ENCODE measurements at regions not wholly inside any gene's neighbourhood (a gene's known extent, or its start where the extent isn't known, plus 50 kb on each side); places are given as distances from the start of the nearest gene placed in this dataset.

GRCh38 chr3:99576904-99577559 is 61.4 kb upstream of the COL8A1 start:
- TF ChIP-seq, protein P1, sequence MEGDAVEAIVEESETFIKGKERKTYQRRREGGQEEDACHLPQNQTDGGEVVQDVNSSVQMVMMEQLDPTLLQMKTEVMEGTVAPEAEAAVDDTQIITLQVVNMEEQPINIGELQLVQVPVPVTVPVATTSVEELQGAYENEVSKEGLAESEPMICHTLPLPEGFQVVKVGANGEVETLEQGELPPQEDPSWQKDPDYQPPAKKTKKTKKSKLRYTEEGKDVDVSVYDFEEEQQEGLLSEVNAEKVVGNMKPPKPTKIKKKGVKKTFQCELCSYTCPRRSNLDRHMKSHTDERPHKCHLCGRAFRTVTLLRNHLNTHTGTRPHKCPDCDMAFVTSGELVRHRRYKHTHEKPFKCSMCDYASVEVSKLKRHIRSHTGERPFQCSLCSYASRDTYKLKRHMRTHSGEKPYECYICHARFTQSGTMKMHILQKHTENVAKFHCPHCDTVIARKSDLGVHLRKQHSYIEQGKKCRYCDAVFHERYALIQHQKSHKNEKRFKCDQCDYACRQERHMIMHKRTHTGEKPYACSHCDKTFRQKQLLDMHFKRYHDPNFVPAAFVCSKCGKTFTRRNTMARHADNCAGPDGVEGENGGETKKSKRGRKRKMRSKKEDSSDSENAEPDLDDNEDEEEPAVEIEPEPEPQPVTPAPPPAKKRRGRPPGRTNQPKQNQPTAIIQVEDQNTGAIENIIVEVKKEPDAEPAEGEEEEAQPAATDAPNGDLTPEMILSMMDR (IDR thresholded peaks at IDR 0.05) = no peak
- TF ChIP-seq EZH2 (IDR thresholded peaks at IDR 0.05) = no peak
- TF ChIP-seq EZH2phosphoT487 (IDR thresholded peaks at IDR 0.05) = no peak

Data from neural progenitor cell (in vitro differentiated cells).